ENCODE measurements at regions not wholly inside any gene's neighbourhood (a gene's known extent, or its start where the extent isn't known, plus 50 kb on each side); places are given as distances from the start of the nearest gene placed in this dataset.
"Not testable (repeated sequence)": the region's sequence is repeated elsewhere in the genome, so short reads cannot be mapped to it uniquely, and the experiment has no call there.

DNA sequence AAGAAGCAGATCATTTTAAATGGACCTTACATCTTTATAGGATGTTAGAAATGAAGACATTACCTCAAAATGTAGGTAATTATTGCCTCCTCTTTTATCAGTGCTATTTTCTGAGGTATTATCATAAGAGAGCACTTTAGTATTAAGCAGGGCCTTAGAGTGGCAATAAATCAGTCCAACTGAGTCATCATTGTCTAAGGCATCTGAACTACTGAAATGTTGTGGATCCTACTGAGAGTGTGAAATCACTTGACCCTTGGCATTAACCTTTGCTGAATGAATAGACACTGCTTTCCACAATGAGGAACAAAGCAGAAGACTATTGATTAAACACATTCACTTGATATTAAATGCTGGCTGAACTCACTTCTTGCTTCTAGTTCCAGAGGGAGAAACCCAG lies 224.6 kb upstream of the ARRDC3 start:
- TF ChIP-seq, protein P1, sequence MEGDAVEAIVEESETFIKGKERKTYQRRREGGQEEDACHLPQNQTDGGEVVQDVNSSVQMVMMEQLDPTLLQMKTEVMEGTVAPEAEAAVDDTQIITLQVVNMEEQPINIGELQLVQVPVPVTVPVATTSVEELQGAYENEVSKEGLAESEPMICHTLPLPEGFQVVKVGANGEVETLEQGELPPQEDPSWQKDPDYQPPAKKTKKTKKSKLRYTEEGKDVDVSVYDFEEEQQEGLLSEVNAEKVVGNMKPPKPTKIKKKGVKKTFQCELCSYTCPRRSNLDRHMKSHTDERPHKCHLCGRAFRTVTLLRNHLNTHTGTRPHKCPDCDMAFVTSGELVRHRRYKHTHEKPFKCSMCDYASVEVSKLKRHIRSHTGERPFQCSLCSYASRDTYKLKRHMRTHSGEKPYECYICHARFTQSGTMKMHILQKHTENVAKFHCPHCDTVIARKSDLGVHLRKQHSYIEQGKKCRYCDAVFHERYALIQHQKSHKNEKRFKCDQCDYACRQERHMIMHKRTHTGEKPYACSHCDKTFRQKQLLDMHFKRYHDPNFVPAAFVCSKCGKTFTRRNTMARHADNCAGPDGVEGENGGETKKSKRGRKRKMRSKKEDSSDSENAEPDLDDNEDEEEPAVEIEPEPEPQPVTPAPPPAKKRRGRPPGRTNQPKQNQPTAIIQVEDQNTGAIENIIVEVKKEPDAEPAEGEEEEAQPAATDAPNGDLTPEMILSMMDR (IDR thresholded peaks at IDR 0.05; ENCODE audit: control extremely low read depth, extremely low read depth, low read depth, missing control alignments), result no peak
- ChIA-PET POLR2A (no interaction called here), CTCF (no interaction called here)
- DNase-seq (ENCODE audit: extremely low spot score), result no peak

DNA sequence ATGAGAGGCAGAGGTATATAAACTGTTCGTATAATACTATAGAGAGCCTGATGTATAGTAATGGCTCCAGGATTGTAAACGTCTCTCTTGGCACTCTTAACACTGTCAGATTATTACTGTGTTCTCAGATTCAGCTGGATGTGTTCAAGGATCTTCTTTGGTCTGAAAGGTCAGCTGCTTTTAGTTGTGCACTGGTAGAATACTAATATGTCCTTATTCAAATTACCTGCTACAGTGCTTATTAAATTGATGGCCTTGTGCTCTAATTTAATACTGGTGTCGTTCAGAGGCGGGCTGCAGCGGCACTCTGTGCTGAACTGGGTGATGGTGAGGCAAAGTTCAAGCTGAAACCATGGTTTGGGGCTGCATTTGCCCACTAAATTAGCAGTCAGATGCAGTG lies 216.7 kb upstream of the ARRDC3 start:
- no peak for DNase-seq (ENCODE audit: extremely low spot score)
- TF ChIP-seq, protein P1 (IDR thresholded peaks at IDR 0.05; ENCODE audit: control extremely low read depth, extremely low read depth, low read depth, missing control alignments), result no peak
- CTCF ChIA-PET, result interaction anchor here (1.1 to 2.7 kb wide), 2 partner anchors 10 to 12 kb away, joined by 4 to 6 read pairs; no protein-coding TSS in a partner anchor
- POLR2A ChIA-PET, result no interaction called here

DNA sequence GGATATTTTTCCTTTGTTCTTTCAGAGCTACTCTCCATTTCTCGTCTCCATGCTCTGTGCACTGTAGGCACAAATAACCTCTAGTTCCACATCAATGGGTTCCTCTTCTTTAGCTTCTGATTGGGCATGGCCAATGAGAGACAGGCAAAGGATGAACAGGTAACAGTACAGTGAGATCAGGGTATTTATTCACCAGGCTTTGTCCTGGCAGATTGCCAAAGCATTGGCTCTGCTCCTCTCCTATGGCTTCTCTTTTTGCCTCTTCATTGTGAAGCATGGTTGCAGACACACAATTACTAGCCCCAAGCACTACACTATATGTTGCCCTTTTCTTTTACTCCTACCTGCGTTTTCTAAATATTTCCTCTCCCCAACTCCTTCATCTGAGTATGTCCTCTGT lies 215.1 kb upstream of the ARRDC3 start:
- CTCF ChIA-PET, result interaction anchor here (1.7 kb wide), 1 partner anchor 12 kb away, joined by 5 read pairs; no protein-coding TSS in a partner anchor

DNA sequence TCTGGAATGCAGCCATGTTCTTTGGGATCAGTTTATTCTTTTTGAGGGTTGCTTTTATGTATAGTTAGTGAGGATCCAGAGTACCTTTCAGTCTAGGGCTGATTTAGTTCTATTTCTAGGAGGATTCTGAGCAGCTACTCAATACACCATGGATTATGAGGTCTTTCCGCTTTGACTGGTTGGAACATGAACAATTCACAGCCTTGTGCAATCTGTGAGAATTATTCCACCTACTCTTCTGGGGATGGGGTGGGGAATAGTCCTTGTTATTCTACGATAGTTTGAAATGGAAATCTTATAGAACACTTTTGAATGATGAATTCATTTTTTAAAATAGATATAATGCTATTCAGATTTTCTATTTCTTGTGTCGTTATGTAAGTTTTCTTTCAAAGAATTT lies 212.3 kb upstream of the ARRDC3 start:
- TF ChIP-seq, protein P1 (IDR thresholded peaks at IDR 0.05; ENCODE audit: control extremely low read depth, extremely low read depth, low read depth, missing control alignments), result no peak
- CTCF ChIA-PET, result no interaction called here
- POLR2A ChIA-PET, result no interaction called here
- DNase-seq (ENCODE audit: extremely low spot score), result no peak

More for the DNA sequence above, 215.1 kb upstream of the ARRDC3 start:
- POLR2A ChIA-PET, result no interaction called here
- no peak for DNase-seq (ENCODE audit: extremely low spot score)
- TF ChIP-seq, protein P1 (IDR thresholded peaks at IDR 0.05; ENCODE audit: control extremely low read depth, extremely low read depth, low read depth, missing control alignments), result no peak

DNA sequence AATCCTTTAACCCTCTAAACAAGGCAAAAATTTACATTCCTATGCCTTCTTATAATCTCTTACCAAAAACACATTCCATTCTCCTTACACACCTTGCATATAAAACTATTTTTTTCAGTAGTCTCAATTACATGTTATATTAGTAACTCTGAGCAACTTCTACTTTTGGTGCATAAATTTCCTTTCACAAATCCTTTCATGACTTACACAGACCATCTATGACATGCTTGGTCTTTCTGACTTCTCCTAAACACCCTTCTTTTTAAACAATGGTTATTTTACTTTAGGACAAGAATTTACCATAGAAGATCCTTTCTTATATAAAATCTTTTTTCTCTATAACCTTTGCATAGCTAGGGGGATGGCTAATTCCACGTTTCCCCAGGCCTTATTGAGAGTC lies 208.0 kb upstream of the ARRDC3 start:
- no peak for DNase-seq (ENCODE audit: extremely low spot score)
- TF ChIP-seq, protein P1 (IDR thresholded peaks at IDR 0.05; ENCODE audit: control extremely low read depth, extremely low read depth, low read depth, missing control alignments), result no peak
- ChIA-PET POLR2A (no interaction called here), CTCF (no interaction called here)

DNA sequence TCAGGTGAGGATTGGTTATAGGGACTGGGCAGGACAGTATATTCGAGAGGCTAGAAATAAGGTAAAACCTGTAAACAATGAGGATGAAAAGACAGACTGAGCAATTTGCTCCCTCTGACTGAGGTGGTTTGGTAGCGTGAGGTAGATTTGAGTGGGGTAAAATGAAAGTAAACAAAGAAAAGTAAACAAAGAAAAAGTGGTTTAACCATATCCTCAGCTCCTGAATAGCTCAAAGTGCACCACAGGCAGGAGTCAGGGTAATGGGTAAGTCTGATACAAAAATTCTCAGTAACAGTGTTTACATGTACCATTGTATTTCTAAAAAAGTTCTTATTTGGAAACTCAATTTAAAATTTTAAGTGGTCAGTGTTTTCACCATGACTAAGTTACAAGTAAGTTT lies 203.1 kb upstream of the ARRDC3 start:
- TF ChIP-seq, protein P1 (IDR thresholded peaks at IDR 0.05; ENCODE audit: control extremely low read depth, extremely low read depth, low read depth, missing control alignments), result no peak
- ChIA-PET POLR2A (no interaction called here), CTCF (interaction anchor here (0.9 kb wide), 1 partner anchor 12 kb away, joined by 5 read pairs; no protein-coding TSS in a partner anchor)
- DNase-seq (ENCODE audit: extremely low spot score), result no peak

DNA sequence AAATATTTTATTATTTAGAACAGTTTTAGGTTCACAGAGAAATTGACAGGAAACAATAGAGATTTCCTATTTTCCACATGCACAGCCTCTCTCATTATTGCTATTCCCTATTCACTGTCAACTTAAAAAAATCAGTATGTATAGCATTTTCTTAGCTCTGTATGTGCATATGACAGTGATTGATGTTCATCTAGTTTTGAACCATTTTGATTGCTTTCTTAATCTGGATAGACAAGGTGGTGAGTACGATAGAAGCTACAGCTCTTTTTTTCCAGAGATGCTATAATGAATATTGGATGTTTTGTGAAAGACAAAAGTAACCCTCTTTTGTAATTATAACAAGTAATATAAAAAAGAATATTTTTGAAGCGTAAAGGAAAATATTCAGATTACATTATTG lies 201.2 kb upstream of the ARRDC3 start:
- no peak for DNase-seq (ENCODE audit: extremely low spot score)

DNA sequence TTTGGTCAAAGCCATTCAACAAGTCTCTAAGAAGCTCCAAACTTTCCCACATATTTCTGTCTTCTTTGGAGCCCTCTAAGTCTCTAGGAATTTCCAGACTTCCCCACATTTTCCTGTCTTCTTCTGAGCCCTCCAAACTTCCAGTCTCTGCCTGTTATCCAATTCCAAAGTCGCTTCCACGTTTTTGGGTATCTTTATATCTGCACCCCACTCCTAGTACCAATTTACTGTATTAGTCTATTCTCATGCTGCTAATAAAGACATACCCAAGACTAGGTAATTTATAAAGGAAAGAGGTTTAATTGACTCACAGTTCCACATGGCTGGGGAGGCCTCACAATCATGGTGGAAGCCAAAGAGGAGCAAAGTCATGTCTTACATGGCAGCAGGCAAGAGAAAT lies 182.9 kb upstream of the ARRDC3 start:
- POLR2A ChIA-PET; DNase-seq (ENCODE audit: extremely low spot score): not testable (repeated sequence)
- CTCF ChIA-PET, result interaction anchor here (1.7 kb wide), 1 partner anchor 11 kb away, joined by 4 read pairs; no protein-coding TSS in a partner anchor

More for the DNA sequence above, 201.2 kb upstream of the ARRDC3 start:
- ChIA-PET CTCF (no interaction called here), POLR2A (no interaction called here)
- TF ChIP-seq, protein P1 (IDR thresholded peaks at IDR 0.05; ENCODE audit: control extremely low read depth, extremely low read depth, low read depth, missing control alignments), result no peak

All from GM10248 (cell line).